COLO668 (cell line): ENCODE measurements at regions not wholly inside any gene's neighbourhood (a gene's known extent, or its start where the extent isn't known, plus 50 kb on each side); places are given as distances from the start of the nearest gene placed in this dataset.
"Not testable (repeated sequence)": the region's sequence is repeated elsewhere in the genome, so short reads cannot be mapped to it uniquely, and the experiment has no call there.

Experiments used
- DNase-seq: peaks from one replicate; lab custom pipeline; 2025; ENCODE audit not compliant: unreplicated experiment; lab: John Stamatoyannopoulos, UW

- DNase-seq, result no peak
Measured at GRCh38 chr11:96447208-96448110, 57.6 kb downstream of the JRKL start.

GRCh38 chr11:96448225-96448624, 58.4 kb downstream of the JRKL start:
- DNase-seq, result no peak

- DNase-seq, result no peak
Measured at GRCh38 chr11:96456111-96456510, 66.3 kb downstream of the JRKL start.

DNA sequence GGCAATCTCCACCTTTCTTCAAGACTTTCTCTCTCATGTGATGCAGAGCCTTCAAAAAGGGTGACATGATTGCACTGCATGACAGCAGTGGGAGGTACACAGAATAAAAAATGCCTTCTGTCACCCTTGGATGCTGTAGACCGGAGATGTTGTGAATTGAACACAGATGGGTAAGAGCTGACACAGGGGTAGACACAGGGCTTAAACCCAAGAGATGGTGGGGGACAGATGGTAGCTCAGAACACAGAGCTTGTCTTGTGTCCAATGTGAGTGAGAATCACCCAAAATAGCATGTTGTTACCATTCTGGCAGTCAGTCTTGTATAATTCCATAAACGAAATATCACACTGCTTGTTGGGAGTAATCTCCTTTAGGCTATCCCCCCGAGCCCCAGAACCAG, 69.9 kb downstream of the JRKL start:
- no peak for DNase-seq

- DNase-seq, result no peak
Measured at GRCh38 chr11:96461871-96462270, 72.1 kb downstream of the JRKL start.

DNA sequence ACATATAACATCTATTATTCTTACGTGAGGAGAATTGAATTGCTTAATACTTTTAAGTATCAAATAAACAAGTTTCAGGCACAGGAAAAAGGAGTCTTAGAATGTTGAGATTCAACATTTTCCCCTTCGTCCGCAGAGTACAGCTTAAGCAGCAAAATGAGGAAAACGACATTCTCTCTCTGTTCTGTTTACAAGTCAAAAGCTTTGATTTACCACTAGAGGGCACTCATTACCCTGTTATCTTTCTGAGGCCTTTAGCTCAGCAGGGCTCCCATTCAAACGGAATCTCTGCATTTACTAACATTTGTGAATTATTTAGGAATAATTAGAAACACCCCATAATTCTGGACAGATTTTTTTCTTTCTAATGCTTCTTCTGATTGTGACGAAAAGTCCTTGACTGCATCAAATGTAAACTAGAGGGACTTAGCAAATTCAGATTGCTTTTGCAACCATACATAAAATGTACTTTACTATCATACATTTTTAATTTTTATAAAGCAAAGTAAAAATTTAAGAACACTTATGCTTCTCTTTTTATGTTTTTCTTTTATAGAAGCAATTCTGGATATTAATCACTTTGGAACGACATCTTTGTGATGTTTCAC, 75.0 kb downstream of the JRKL start:
- DNase-seq, result no peak

- no peak for DNase-seq
Measured at GRCh38 chr11:96465512-96465911, 75.7 kb downstream of the JRKL start.

GRCh38 chr11:96466607-96467006, 76.8 kb downstream of the JRKL start:
- no peak for DNase-seq

- no peak for DNase-seq
Measured at GRCh38 chr11:96469776-96470175, 80.0 kb downstream of the JRKL start.

GRCh38 chr11:96470521-96470920, 80.7 kb downstream of the JRKL start:
- no peak for DNase-seq

DNA sequence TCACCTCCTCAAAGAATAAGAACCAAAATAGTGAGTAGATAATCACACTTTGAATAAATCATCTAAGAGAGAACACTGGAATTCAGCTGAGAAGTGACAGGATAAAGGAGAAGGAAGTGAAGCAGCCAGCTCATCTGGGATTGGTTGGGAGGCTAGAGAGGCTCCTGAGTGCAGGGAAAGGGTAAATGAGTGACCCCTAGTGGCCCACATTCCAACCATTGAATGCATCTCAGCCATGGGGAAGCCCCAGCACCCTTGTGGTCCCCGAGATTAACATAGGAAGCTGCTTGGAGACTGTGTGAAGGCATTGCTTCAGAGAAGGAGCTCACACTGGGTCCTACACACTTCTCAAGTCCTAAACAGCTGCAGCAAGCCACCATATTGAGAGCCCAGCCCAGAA, 82.3 kb downstream of the JRKL start:
- no peak for DNase-seq

GRCh38 chr11:96474263-96474662, 84.5 kb downstream of the JRKL start:
- DNase-seq, result no peak

GRCh38 chr11:96481204-96481603, 91.4 kb downstream of the JRKL start:
- DNase-seq, result no peak

- no peak for DNase-seq
Measured at GRCh38 chr11:96481771-96482170, 92.0 kb downstream of the JRKL start.

GRCh38 chr11:96482193-96482592, 92.4 kb downstream of the JRKL start:
- no peak for DNase-seq

DNA sequence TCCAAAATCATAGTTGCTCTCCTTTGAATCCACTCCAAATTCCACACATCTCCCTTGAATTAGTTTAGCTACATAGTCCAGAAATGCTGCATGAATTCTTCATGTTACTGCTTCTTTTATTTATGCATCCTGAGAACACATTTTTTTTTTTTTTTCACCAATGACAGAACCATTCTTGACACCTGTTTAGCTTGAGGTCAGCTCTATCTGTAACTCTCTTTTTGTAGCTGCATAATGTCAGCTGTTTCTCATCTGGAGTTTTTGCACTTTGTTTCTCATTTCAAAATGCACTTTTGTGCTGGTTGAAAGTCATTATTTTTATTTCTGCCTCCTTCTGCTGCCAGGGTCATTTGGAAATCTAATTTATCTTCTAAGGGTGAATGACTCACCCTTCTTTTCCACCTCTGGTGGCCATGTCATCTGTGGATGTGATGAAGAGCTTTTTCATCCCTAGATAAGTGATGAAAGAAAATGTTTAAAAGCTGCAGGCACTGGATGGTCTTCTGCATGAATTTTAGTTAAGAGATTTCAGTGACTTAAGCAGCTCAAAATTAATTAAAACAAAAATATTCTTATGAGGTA, 93.7 kb downstream of the JRKL start:
- DNase-seq, result no peak

DNA sequence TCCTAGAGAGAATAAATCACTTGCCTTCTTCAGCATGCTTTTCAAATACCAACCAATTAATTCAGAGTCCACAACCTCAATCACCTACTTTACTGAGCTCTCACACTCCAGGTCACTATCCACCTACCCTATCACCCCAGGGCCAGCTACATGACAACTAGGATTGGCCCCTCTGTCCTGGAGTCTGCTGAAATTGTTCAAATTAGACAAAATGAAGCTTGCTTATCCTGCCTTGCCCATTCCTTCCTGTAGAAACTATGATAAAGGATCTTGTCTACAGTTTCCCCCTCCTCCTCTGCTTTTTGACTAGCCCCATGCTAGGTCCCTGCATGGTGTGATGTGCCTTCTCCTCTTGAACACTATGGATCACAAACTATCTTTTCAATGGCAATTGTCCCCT, 94.5 kb downstream of the JRKL start:
- DNase-seq, result no peak

GRCh38 chr11:96486890-96487611, 97.2 kb downstream of the JRKL start:
- no peak for DNase-seq

DNA sequence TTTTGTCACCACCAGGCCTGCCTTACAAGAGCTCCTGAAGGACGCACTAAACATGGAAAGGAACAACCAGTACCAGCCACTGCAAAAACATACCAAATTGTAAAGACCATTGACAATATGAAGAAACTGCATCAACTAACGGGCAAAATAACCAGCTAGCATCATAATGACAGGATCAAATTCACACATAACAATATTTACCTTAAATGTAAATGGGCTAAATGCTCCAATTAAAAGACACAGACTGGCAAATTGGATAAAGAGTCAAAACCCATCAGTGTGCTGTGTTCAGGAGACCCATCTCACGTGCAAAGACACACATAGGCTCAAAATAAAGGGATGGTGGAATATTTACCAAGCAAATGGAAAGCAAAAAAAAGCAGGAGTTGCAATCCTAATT, 99.1 kb downstream of the JRKL start:
- not testable (repeated sequence) for DNase-seq

DNA sequence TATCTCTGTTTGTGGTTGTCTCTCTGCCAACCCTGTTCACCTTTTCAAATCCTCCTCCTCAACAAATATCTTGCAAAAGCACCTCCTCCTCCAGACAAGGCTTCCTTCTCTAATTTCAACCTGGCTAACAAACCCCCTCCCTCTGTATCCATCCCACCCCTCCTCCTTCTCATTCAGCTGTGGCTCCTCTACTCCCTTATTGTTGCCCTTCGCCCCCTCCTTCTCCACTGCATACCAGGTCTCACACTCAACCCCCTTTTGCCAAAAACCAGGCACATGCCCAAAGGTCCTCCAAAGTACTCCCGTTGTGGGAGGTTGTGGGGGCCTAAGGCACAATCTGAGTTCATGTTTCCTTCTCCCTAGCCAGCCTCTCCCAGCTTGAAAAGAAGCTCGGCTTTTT, 110.6 kb downstream of the JRKL start:
- no peak for DNase-seq

- no peak for DNase-seq
Measured at GRCh38 chr11:96506041-96506440, 116.2 kb downstream of the JRKL start.

DNA sequence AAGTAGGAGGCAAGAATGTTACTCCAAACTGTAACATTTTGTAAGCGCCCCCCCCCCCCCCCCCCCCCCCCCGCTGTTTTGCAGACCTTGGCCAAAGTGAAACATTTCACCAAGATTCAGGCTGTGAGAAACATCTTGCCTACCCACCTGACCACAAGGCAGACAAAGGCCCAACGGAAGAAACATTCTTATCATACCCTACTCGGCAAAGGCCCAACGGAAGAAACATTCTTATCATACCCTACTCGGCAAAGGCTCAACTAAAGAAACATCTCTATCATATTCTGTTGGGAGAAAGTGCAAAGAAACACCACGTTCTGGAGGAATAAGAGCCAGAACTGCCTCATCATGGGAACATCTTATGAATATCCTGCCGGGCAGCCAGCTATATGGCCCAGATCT, 117.1 kb downstream of the JRKL start:
- no peak for DNase-seq
